NCI-H345 treated with DMSO at 0.1 percent for 48 hours (cell line): ENCODE measurements at regions not wholly inside any gene's neighbourhood (a gene's known extent, or its start where the extent isn't known, plus 50 kb on each side); places are given as distances from the start of the nearest gene placed in this dataset.

ENCODE experiments used
- DNase-seq: peaks from one replicate; lab custom pipeline; 2025; ENCODE audit not compliant: unreplicated experiment; lab: John Stamatoyannopoulos, UW

DNA sequence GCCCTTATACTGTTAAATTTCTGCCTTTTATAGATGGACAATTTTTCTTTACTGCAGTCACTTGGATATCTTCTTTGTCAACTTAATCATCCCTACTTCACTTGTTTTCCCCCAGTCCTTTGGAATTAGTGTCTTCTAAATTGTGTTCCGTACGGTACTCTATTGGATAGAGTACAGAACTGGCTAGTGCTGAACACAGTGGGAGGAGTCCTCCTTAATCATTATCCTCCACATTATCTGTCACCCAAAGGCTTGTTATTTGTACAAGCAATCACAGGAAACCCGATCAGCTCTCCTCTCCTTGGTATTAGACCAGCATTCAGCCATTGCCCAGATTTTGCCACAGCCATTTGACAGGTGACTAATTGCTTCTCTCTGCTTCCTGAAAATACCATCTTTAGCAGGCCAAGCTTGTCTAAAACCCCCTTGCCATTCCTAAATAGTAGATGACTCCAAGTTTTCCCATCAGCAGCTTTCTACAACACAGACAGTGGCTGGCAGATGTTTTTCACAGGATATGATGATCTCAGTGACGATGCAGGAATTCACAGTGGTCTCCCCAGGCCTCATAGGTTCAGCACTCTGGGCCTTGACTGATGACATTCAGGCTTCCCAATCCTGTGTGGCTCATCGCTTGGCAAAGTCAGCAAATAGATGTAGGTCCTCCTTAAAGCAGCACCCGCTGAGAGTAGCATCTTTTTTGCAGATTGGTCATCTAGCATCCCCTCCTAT, 216.0 kb upstream of the RGS6 start:
- no peak for DNase-seq

- DNase-seq, result peak; percentile 0
These were observed 211.1 kb upstream of the RGS6 start for GRCh38 chr14:71720978-71721624.

DNA sequence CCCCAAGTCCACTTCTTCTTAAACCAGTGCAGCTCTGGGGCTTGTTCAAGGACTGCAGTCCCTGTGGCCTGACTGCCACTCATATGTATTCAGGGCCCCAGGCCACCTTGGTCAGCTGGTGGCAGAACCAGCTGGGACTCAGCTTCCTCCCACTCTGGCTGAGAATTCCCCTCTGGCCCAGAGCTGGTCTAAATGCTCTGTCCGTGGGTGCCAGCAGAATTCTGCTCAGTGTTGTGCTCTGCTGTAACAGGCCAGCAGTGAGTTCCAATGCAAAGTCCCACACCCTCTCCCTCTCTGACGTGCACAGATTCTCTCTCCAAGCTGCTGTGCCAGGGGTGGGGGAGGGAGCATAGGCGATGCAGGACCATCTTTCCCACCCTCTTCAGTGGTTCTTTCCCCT, 210.4 kb upstream of the RGS6 start:
- DNase-seq, result no peak

DNA sequence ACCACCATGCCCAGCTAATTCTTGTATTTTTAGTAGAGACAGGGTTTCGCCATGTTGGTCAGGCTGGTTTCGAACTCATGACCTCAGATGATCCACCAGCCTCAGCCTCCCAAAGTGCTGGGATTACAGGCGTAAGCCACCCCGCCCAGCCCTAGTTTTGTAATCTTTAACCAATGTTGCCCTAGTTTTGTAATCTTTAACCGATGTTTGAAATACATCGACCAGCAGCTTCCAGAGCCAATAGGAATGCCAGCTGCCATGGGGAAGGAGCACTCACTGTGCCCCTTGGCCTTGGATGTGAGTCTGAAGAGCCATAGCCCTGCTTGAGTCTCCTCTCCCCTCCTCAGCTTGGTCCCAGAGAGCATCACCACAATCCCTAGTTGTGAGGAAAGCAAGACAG, 209.3 kb upstream of the RGS6 start:
- DNase-seq, result no peak

GRCh38 chr14:71725922-71726579, 206.2 kb upstream of the RGS6 start:
- no peak for DNase-seq

DNA sequence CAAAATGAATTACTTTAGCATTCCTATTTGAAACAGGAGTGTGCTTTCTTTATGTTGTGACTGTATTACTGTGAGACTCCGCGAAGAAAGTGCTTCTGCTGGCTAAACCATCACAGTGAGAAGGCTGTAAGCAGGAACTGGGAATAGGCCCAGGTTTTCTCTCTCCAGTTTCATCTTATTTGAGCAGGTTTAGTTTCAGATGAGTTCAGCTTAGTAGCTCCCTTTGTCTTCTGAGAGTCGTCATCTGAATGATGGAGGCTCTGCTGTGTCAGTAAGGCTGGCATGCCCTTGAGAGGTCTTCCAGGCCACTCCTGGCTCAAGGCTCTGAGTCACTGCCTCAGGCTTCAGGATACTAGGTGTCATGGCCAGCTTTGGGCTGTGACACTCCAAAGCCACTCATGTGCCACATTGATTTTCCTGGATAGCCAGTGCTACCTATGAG, 205.6 kb upstream of the RGS6 start:
- DNase-seq, result no peak

DNA sequence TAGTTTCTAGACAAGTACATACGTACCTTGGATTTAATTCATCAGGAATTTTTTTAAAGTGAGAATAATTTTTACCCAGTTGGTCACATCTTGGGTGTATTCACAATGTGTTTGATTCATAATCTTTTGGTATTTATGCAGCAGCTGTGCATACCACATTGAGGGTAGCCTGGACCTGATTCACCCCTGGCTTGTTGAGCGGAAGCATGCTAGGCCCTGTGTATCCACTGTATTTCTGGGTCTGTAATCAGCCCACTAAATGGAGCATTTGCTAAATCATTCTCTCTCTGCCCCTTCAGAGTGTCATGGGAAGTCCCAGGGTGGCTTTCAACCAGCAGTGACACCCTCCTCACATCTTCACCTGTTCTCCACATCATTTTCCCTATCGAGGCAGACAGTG, 203.8 kb upstream of the RGS6 start:
- no peak for DNase-seq

GRCh38 chr14:71729596-71729995, 202.6 kb upstream of the RGS6 start:
- no peak for DNase-seq

- DNase-seq, result no peak
These were observed 201.8 kb upstream of the RGS6 start for GRCh38 chr14:71730471-71730870.

DNA sequence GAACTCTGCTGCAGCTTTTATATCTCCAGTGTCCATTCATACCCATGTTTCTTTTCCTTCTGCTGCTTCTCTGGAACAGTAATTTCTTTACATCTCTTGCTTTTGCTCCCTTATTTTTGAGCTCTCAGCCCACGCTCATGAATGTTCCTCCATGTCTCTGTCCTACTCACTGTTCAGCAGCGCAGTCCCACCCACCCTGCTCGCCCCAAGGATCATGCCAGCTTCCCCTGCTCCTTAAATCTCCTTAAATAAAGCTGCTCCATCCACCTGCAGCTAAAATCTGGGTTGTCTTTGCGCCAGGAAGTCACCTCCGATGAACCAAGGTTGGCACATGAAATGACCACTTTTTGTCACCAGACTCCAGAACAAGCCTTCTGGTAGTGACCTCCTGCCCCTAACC, 201.1 kb upstream of the RGS6 start:
- no peak for DNase-seq

GRCh38 chr14:71733210-71733883, 198.9 kb upstream of the RGS6 start:
- no peak for DNase-seq

DNA sequence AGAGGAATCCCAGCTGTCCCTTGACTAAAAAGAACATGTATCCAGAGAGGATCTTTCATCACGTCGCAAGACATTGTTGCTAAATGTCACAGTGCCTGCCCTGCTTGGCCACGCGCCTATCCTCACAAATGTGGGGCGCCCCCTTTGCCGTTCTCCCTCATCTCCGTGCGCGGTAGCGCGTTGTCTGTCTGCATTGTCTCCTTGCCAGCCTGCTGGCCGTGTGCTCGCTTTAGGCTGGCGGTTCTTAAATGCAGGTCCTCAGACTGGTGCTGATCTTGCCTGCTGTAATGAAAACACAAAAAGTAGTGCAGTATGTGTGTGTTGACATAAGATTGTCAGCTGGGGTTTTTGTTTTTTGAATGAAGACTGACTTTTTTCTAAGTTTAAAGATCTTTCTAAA, 198.2 kb upstream of the RGS6 start:
- no peak for DNase-seq

GRCh38 chr14:71734885-71735284, 197.3 kb upstream of the RGS6 start:
- no peak for DNase-seq

- peak; percentile 25 for DNase-seq
These were observed 194.5 kb upstream of the RGS6 start for GRCh38 chr14:71737760-71738159.

DNA sequence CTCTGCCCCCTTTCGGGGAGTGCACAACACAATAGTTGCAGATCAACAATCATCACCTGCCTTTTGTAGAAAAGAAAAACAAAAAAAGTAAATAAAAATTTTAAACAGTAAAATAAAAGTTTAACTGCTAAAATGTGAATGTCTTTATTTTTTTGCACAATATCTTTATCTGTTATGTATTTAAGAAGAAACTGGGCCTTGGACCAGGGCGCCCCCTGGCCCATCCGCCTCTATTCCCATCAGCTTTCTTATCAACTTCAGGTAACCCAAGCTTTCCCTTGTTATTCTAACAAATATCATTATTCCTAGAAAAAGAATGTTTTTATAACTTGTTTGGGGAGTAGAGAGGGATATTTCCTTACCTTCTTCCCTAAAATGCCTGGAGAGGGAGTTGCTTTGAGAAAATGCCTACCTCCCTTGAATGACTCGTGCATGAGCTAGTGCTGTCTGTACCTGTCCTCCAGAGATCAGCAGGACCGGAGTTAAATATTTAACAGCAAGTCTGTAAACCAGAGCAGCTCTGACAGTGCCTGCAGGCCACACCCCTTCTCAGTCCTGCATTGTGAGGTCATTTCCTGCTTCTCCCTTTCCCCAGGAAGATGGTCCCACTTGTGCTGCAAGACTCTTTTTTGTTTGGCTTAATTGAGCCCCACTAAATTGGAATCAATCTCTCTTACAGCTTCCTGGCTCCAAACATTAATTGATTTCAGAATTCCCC, 192.8 kb upstream of the RGS6 start:
- DNase-seq, result no peak

GRCh38 chr14:71741241-71741640, 191.0 kb upstream of the RGS6 start:
- DNase-seq, result no peak

DNA sequence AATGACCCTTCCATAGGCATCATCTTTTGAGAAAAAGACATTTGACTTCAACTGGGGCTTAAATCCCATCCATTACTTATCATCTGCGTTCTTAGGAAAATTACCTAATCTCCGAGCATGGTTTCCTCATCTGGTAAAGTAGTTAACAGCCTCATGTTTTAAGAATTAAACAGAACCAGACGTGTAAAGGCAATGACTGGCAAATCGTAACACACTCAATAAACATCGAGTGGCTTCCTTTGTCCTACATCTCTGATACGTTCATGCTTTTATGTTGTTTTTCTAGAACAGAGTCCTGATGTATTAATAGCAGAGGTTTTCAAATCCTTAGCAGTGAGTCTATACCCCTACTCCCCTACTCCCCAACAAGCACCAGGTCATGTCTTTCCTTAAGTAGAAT, 189.7 kb upstream of the RGS6 start:
- DNase-seq, result no peak

DNA sequence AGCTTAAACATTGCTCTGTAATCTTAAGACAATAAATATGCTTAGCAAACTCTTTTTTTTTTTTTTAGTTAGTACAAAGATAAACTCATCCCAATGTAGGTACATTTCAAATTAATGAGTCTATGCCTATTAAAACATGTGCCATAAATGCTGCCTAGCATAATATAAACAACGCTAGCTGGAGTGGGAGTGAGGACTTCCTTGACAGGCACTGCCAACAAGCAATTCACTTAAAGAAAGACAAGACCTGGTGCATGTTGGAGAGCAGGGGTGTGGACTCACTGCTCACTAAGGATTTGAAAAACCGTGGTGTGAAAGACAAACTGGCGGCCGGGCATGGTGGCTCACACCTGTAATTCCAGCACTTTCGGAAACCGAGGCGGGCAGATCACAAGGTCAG, 187.2 kb upstream of the RGS6 start:
- no peak for DNase-seq

DNA sequence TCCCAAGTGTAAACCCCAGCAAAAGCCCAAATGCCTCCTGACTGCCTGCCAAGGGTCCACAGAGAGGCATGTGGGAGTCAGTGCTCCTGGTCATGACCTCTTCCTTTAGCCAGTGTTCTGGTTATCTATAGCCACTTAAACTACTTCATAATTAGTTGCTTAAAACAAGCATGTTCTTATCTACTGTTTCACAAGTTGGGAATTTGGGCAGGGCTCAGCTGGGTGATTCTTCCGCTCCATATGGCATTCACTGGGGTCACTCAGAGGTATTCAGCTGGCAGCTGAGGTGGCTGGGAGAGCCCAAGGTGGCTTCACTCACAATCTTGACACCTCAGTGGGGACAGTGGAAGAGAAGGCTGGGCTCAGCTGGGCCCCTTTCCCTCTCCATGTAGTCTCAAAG, 184.0 kb upstream of the RGS6 start:
- no peak for DNase-seq

- DNase-seq, result no peak
These were observed 182.5 kb upstream of the RGS6 start for GRCh38 chr14:71749613-71750238.

- no peak for DNase-seq
These were observed 181.0 kb upstream of the RGS6 start for GRCh38 chr14:71751264-71751663.
